ENCODE measurements at regions not wholly inside any gene's neighbourhood (a gene's known extent, or its start where the extent isn't known, plus 50 kb on each side); places are given as distances from the start of the nearest gene placed in this dataset.

GRCh38 chr15:58311556-58311955 lies 120.2 kb upstream of the LIPC start:
- DNase-seq (ENCODE audit: low read depth) = no peak
- Histone ChIP-seq H3K4me3 (ENCODE audit: low read depth, low read length) (no peak overlapping the region), H3K36me3 (ENCODE audit: control insufficient read depth, insufficient read depth, low read length) (no peaks in the 10 kb centered on the region), H3K27me3 (ENCODE audit: control insufficient read depth, insufficient read depth, low read length) (no peaks in the 10 kb centered on the region)
- TF ChIP-seq, protein P1, sequence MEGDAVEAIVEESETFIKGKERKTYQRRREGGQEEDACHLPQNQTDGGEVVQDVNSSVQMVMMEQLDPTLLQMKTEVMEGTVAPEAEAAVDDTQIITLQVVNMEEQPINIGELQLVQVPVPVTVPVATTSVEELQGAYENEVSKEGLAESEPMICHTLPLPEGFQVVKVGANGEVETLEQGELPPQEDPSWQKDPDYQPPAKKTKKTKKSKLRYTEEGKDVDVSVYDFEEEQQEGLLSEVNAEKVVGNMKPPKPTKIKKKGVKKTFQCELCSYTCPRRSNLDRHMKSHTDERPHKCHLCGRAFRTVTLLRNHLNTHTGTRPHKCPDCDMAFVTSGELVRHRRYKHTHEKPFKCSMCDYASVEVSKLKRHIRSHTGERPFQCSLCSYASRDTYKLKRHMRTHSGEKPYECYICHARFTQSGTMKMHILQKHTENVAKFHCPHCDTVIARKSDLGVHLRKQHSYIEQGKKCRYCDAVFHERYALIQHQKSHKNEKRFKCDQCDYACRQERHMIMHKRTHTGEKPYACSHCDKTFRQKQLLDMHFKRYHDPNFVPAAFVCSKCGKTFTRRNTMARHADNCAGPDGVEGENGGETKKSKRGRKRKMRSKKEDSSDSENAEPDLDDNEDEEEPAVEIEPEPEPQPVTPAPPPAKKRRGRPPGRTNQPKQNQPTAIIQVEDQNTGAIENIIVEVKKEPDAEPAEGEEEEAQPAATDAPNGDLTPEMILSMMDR (IDR thresholded peaks at IDR 0.05; ENCODE audit: insufficient read depth, low read length, poor library complexity, severe bottlenecking) = no peak

- Histone ChIP-seq H3K4me3 (ENCODE audit: low read depth, low read length) (no peak overlapping the region), H3K36me3 (ENCODE audit: control insufficient read depth, insufficient read depth, low read length) (no peaks in the 10 kb centered on the region), H3K27me3 (ENCODE audit: control insufficient read depth, insufficient read depth, low read length) (no peaks in the 10 kb centered on the region)
- TF ChIP-seq, protein P1 (IDR thresholded peaks at IDR 0.05; ENCODE audit: insufficient read depth, low read length, poor library complexity, severe bottlenecking) = no peak
- DNase-seq (ENCODE audit: low read depth) = no peak
These were observed 119.8 kb upstream of the LIPC start for GRCh38 chr15:58312031-58312430.

- TF ChIP-seq, protein P1 (IDR thresholded peaks at IDR 0.05; ENCODE audit: insufficient read depth, low read length, poor library complexity, severe bottlenecking) = no peak
- no peaks in the 10 kb centered on the region for H3K27me3 ChIP-seq (ENCODE audit: control insufficient read depth, insufficient read depth, low read length)
- no peak overlapping the region for H3K4me3 ChIP-seq (ENCODE audit: low read depth, low read length)
- DNase-seq (ENCODE audit: low read depth) = no peak
- H3K36me3 ChIP-seq (ENCODE audit: control insufficient read depth, insufficient read depth, low read length) = no peaks in the 10 kb centered on the region
These were observed 118.5 kb upstream of the LIPC start for GRCh38 chr15:58313304-58313703.

- no peak for DNase-seq (ENCODE audit: low read depth)
- TF ChIP-seq, protein P1 (IDR thresholded peaks at IDR 0.05; ENCODE audit: insufficient read depth, low read length, poor library complexity, severe bottlenecking) = no peak
- H3K4me3 ChIP-seq (ENCODE audit: low read depth, low read length) = no peak overlapping the region
- H3K27me3 ChIP-seq (ENCODE audit: control insufficient read depth, insufficient read depth, low read length) = no peaks in the 10 kb centered on the region
- H3K36me3 ChIP-seq (ENCODE audit: control insufficient read depth, insufficient read depth, low read length) = no peaks in the 10 kb centered on the region
These were observed 117.8 kb upstream of the LIPC start for GRCh38 chr15:58313810-58314592.

- H3K36me3 ChIP-seq (ENCODE audit: control insufficient read depth, insufficient read depth, low read length) = no peaks in the 10 kb centered on the region
- no peak for DNase-seq (ENCODE audit: low read depth)
- TF ChIP-seq, protein P1 (IDR thresholded peaks at IDR 0.05; ENCODE audit: insufficient read depth, low read length, poor library complexity, severe bottlenecking) = no peak
- H3K27me3 ChIP-seq (ENCODE audit: control insufficient read depth, insufficient read depth, low read length) = no peaks in the 10 kb centered on the region
- no peak overlapping the region for H3K4me3 ChIP-seq (ENCODE audit: low read depth, low read length)
These were observed 117.1 kb upstream of the LIPC start for GRCh38 chr15:58314593-58315216.

Data from kidney epithelial cell (primary cell).